ENCODE measurements at regions not wholly inside any gene's neighbourhood (a gene's known extent, or its start where the extent isn't known, plus 50 kb on each side); places are given as distances from the start of the nearest gene placed in this dataset.

DNA sequence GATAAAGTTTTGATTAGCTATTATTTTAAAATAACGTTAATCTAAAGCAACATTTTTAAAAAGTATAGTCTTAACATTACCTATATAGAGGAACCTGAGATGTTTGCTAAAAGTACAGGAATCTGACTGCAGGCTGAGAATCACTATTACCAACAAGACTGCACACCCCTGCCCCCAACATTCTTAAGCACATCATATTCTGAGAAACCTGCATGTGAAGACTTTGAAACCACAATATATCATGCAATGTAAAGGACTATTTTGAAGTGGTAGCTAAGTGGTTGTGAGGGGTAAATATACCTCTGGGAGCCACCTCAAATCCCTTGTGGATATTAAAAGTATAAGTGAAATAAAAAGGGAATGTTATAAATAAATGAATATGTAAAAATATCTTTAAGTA is 119.0 kb upstream of the KLF12 start:
- no peaks in the 10 kb centered on the region for H3K79me2 ChIP-seq (ENCODE audit: insufficient read depth)
- no peaks in the 10 kb centered on the region for H4K20me1 ChIP-seq (ENCODE audit: insufficient read depth)
- no peak overlapping the region for H3K4me3 ChIP-seq (ENCODE audit: low read depth in 2 of 2, low read length in 1 of 2)
- H3K27ac ChIP-seq (ENCODE audit: low read depth in 2 of 2, low read length in 1 of 2): no peak overlapping the region
- ChIA-PET CTCF (interaction anchor here (1.3 to 1.8 kb wide), 2 partner anchors 33 to 379 kb away, joined by 3 to 7 read pairs; no protein-coding TSS in a partner anchor), POLR2A (no interaction called here)
- H3K4me1 ChIP-seq (ENCODE audit: control insufficient read depth in 1 of 2, insufficient read depth in 2 of 2, low read depth in 1 of 2, low read length in 1 of 2): peaks cover 0 to 20% of the 10 kb centered on the region in 2 experiments; a peak in 2 of 4 replicates
- no peaks in the 10 kb centered on the region for H3K9me2 ChIP-seq
- no peaks in the 10 kb centered on the region for H3K36me3 ChIP-seq (replicated peaks in 1 of 2; ENCODE audit: control insufficient read depth in 1 of 2, insufficient read depth in 2 of 2, low read length in 1 of 2)
- H3K9me3 ChIP-seq: no peaks in the 10 kb centered on the region
- TF ChIP-seq, protein P1, sequence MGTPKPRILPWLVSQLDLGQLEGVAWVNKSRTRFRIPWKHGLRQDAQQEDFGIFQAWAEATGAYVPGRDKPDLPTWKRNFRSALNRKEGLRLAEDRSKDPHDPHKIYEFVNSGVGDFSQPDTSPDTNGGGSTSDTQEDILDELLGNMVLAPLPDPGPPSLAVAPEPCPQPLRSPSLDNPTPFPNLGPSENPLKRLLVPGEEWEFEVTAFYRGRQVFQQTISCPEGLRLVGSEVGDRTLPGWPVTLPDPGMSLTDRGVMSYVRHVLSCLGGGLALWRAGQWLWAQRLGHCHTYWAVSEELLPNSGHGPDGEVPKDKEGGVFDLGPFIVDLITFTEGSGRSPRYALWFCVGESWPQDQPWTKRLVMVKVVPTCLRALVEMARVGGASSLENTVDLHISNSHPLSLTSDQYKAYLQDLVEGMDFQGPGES (IDR thresholded peaks at IDR 0.05; ENCODE audit: low read depth, low read length): no peak
- TF ChIP-seq MXI1 (IDR thresholded peaks at IDR 0.05; ENCODE audit: low read depth, low read length): no peak
- no peak for TF ChIP-seq MEF2A (IDR thresholded peaks at IDR 0.05; ENCODE audit: borderline replicate concordance, low read depth)
- no peak for TF ChIP-seq RXRA (IDR thresholded peaks at IDR 0.05; ENCODE audit: borderline replicate concordance, low read depth)
- TF ChIP-seq ELF1 (IDR thresholded peaks at IDR 0.05): no peak
- TF ChIP-seq NFIC (IDR thresholded peaks at IDR 0.05; ENCODE audit: borderline replicate concordance): no peak
- TF ChIP-seq FOSL2 (IDR thresholded peaks at IDR 0.05; ENCODE audit: borderline replicate concordance, low read depth): no peak
- no peak for TF ChIP-seq RFX5 (IDR thresholded peaks at IDR 0.05; ENCODE audit: low read length)
- TF ChIP-seq TCF12 (IDR thresholded peaks at IDR 0.05): no peak
- no peak for TF ChIP-seq RAD21 (IDR thresholded peaks at IDR 0.05; ENCODE audit: low read length)
- TF ChIP-seq YY1 (IDR thresholded peaks at IDR 0.05; ENCODE audit: low read depth): no peak
- DNase-seq: no peak
- H3K9ac ChIP-seq: no peak overlapping the region
- no peaks in the 10 kb centered on the region for H3K27me3 ChIP-seq (ENCODE audit: insufficient read depth)
- H2AFZ ChIP-seq (ENCODE audit: low read depth): no peak overlapping the region
- 66% methylated on average over 1 of the region's 1 CpG for WGBS (ENCODE audit: low lambda C conversion rate)
- H3K4me2 ChIP-seq: no peak overlapping the region
- H3F3A ChIP-seq (replicated peaks; ENCODE audit: insufficient read depth): peaks cover 14% of the 10 kb centered on the region

DNA sequence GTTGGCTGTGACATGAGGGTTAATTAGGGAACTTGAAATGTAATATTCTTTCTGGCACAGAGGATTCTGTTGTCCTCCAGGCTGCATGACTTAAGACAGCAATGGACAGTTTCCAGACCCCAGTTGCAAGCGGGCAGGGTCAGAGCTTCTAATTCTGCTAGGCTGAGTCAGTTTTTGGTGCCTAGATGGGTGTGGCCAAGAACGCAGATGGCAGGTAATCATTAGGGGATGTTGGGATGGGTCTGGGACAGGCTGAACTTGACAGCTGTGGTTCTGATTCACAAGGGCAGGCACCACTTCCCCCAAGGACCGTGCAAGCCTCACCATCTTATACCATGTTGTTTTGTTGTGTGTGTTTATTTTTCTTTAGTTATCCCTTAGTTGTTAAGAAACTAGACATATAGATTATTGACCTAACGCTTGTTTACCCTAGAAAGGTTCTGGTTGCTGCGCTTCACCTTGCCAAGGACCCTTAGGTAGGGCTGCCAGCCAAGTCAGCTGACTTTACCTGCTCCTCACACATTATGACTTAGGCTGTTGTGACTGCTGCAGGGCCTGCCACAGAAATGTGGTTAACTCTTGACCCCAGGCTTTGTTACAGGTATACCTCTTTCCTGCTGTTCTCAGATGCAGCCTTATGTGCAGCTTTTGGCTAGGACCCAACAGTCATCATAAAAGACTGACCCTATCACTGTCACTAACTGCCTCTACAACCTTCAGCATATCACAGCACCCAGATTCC is 117.7 kb upstream of the KLF12 start:
- ChIA-PET POLR2A (no interaction called here), CTCF (interaction anchor here (0.8 to 1.7 kb wide), 3 partner anchors 11 to 378 kb away, joined by 3 read pairs; no protein-coding TSS in a partner anchor)
- DNase-seq: no peak
- Histone ChIP-seq H3K4me2 (no peak overlapping the region), H3K9ac (no peak overlapping the region), H2AFZ (ENCODE audit: low read depth) (no peak overlapping the region), H3K27me3 (ENCODE audit: insufficient read depth) (no peaks in the 10 kb centered on the region), H3K27ac (ENCODE audit: low read depth in 2 of 2, low read length in 1 of 2) (no peak overlapping the region), H3K9me3 (no peaks in the 10 kb centered on the region), H4K20me1 (ENCODE audit: insufficient read depth) (no peaks in the 10 kb centered on the region), H3K36me3 (replicated peaks in 1 of 2; ENCODE audit: control insufficient read depth in 1 of 2, insufficient read depth in 2 of 2, low read length in 1 of 2) (no peaks in the 10 kb centered on the region), H3K4me1 (ENCODE audit: control insufficient read depth in 1 of 2, insufficient read depth in 2 of 2, low read depth in 1 of 2, low read length in 1 of 2) (peaks cover 0 to 11% of the 10 kb centered on the region in 2 experiments; a peak in 1 of 4 replicates), H3K9me2 (no peaks in the 10 kb centered on the region), H3K79me2 (ENCODE audit: insufficient read depth) (no peaks in the 10 kb centered on the region), H3K4me3 (ENCODE audit: low read depth in 2 of 2, low read length in 1 of 2) (no peak overlapping the region), H3F3A (replicated peaks; ENCODE audit: insufficient read depth) (peaks cover 7% of the 10 kb centered on the region)
- 76% methylated on average over 5 of the region's 5 CpGs for WGBS (ENCODE audit: low lambda C conversion rate)
- TF ChIP-seq CHD2 (IDR thresholded peaks at IDR 0.05; ENCODE audit: low read length, partially characterized antibody) (no peak), MEF2A (IDR thresholded peaks at IDR 0.05; ENCODE audit: borderline replicate concordance, low read depth) (no peak), POLR2AphosphoS5 (IDR thresholded peaks at IDR 0.05; ENCODE audit: low read depth, low read length) (no peak), ELF1 (IDR thresholded peaks at IDR 0.05) (no peak), TCF12 (IDR thresholded peaks at IDR 0.05) (peak; percentile 42; the same call in 1 of the 2 replicates), NRF1 (IDR thresholded peaks at IDR 0.05; ENCODE audit: low read depth, low read length) (no peak), JUND (IDR thresholded peaks at IDR 0.05) (no peak)
- TF ChIP-seq, protein P2, sequence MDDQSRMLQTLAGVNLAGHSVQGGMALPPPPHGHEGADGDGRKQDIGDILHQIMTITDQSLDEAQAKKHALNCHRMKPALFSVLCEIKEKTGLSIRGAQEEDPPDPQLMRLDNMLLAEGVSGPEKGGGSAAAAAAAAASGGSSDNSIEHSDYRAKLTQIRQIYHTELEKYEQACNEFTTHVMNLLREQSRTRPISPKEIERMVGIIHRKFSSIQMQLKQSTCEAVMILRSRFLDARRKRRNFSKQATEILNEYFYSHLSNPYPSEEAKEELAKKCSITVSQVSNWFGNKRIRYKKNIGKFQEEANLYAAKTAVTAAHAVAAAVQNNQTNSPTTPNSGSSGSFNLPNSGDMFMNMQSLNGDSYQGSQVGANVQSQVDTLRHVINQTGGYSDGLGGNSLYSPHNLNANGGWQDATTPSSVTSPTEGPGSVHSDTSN (IDR thresholded peaks at IDR 0.05): peak; percentile 35
- TF ChIP-seq, protein P3, sequence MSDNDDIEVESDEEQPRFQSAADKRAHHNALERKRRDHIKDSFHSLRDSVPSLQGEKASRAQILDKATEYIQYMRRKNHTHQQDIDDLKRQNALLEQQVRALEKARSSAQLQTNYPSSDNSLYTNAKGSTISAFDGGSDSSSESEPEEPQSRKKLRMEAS (IDR thresholded peaks at IDR 0.05; ENCODE audit: low read depth): no peak
